HG03442 (cell line): ENCODE measurements at regions not wholly inside any gene's neighbourhood (a gene's known extent, or its start where the extent isn't known, plus 50 kb on each side); places are given as distances from the start of the nearest gene placed in this dataset.

Experiments used
- ATAC-seq: cut with Tn5 transposase; IDR thresholded peaks from one replicate; pipeline ENCODE4 v1.9.1; 2021; ENCODE audit warnings: mild to moderate bottlenecking, moderate library complexity; ENCODE audit not compliant: unreplicated experiment

DNA sequence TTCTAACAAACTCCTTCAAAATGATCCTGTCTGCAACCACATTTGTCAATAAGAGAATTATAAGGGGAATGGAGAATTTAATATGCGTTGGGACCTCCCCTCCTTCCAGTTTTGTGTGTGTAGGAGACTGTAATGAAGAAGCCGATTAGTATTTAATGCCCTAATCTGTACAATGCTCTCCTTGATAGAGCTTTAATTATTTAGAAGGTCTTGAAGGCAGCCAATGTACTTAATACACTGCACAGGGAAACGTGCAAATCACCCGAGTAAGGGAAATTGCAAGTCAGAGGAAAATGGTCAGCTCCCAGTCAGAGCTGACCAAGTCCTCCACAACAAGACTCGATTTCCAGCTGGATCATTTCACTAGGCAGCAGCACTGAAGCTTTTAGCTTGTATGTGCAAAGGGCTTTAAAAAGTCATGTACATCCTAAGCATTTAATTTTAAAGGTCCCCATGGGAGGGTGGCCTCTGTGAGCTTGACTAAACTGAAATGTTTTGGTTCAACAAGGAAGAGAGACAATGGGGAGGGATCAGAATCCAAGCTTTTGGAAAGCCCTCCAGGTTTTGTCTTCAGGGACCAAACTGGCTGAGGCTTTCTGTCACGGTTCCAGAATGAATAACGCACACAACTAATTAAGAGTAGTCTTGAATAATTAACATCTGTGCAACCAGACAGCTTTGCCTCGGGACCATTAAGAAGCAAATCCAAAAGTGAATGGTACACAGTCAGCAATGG is 159.8 kb upstream of the MITF start:
- ATAC-seq, result no peak

DNA sequence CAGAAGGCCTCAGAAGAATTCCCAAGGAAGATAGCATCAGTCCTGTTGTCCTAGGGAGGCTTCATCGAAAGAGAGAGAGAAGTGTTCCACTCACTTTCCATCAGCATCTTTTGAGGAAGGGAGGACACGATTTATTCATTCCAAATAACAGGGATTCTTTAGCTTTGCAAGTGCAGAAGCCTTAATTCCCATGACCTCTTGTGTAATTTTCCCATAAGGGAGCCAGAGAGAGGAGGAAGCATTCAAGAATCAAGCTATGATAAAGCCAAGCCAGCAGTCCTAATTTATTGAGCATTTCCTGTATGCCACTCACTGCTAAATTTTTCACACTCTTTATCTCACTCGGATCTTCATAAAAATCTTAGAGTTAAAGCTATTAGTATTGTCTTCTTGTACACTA is 169.7 kb upstream of the MITF start:
- ATAC-seq, result no peak

DNA sequence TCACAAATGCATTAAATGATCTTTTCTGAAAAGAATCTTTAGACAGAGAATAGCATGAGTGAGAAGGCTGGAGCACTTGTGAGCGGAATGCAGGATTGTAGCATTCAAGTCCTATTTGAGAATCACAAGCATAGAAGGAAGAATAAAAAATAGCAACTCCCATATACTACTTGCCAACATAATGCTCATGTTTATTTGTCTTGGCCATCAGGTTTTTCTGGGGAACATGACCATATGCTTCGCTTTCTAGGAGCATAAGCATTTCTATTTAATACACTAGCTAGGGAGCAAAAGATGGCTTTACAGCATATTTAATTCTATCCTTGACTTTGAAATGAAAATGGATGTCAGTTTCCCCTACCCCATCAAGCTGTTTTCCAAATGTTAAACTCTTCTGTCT is 170.3 kb upstream of the MITF start:
- no peak for ATAC-seq

DNA sequence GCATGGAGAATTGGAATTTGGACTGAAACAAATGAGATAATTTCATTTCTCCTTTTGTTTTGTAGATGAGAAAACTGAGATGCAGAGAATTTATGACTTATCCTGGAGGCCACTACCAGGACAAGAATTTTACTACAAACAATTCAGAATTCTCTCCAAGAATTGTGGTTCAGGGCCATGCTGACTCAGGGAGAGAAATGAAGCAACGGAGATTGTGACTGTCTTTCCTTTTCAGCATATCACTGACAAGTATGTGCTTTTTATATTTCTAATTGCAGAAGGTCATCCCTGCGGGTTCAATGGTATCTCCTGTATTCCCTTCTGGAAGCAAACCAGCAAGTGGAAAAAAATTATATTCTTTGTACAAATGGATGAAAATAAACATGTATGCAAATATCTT is 170.8 kb upstream of the MITF start:
- no peak for ATAC-seq

DNA sequence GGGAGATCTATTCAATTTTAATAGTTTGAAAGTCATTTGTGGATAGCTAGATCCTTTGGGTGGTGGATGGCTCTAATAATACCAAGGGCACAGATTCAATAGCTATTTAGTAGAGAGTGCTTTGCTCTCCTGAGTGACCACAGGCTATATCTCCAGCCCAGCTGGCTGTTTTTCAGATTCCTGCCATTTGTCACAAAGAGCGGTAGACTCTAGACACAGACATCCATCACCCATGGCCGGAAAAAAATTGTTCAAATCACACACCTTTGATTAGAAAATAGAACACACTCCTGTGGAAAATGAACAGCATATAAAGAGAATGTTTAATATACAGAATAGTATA is 171.6 kb upstream of the MITF start:
- no peak for ATAC-seq

DNA sequence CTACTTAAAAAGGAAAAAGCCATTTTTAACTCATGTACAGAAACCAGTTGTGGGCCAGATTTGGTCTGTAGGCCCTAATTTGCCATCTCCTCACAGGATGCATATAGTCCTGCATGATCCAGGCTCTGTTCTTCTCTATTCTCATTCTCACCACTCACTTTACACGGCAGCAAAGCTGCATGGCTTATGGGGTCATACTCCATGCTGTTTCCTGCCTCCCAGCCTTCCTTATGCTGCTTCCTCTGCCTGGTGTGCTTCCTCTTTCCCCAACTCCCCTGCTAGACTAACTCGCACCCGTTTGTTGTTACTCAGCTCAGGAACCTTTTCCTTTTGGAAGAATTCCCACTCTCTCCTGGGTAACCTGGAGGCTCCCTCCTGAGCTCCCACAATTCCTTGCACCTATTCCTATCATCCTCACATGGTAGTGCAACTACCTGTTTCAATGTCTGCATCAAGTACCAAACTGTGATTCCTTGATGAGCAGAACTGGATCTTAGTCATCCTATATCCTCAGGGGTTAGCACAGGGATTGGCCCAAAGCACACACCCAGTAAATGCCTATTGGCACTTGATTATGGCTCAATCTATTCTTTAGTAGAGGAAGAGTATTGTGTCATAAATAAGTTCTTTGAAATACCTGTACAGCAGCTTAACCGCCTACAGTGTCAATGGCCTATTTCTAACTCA is 172.1 kb upstream of the MITF start:
- no peak for ATAC-seq

DNA sequence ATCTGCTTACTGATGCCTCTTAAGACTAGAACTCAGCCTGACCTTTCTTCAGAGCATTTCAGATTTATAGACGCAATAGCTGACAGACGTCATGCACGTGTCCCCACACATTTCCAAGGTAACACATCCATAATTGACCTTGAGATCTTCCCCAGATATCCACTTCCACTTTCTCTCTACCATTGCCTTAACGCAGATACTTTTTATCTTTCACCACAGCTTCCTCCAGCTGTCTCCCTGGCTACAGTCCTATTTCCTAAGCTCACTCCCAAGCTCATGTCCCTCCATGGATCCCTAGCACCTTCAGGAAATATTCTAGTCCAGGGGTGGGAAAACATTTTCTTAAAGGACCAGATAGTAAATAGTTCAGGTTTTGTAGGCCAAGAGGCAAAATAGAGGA is 173.0 kb upstream of the MITF start:
- ATAC-seq, result no peak

DNA sequence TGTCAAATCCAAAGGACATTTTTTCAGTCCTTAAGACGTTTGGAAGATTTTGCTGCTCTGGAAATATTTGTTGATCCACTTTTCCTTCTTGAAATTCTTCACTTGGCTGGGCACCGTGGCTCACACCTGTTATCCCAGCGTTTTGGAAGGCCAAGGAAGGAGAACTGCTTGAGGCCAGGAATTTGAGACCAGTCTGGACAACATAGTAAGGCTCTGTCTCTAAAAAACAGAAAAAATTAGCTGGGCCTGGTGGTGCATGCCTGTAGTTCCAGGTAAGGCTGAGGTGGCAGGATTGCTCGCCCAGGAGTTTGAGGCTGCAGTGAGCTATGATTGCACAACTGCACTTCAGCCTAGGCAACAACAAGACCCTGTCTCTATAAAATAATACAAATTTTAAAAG is 173.9 kb upstream of the MITF start:
- no peak for ATAC-seq

DNA sequence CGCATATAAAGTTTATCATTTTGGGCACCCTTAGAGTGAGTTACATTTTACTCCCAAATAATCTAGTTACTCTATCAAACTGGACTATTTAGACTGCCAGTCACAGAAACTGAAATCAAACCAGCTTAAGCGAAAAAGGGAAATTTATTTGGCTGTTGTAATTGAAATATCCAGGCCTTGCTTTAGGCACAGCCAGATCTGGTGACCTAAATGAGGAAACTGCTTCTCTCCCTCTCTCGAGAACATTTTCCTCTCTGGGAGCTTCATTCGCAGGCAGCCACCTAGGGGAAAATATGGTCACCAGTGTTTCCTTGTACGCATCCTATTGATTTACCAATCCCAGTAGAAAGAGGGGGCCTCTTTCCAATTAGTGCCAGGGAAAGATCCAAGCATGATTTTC is 175.3 kb upstream of the MITF start:
- no peak for ATAC-seq

DNA sequence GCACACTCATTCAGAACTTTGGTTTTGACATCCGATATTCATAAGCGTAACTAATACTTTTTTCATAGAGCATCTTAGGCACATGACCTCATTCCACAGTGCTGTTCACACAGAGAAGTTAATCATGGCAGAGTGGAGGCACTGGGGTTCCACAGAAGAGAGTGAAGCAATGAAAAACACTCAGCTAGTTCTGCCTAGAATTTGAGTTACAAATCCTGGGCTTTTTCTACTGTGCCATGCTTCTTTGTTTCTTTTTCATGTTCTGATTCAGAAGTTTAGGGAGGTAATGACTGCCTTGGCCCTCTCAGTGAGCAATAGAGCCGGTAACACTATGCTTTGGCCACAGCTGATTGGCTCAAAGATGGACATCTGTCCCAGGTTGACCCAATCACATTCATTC is 176.1 kb upstream of the MITF start:
- ATAC-seq, result no peak

DNA sequence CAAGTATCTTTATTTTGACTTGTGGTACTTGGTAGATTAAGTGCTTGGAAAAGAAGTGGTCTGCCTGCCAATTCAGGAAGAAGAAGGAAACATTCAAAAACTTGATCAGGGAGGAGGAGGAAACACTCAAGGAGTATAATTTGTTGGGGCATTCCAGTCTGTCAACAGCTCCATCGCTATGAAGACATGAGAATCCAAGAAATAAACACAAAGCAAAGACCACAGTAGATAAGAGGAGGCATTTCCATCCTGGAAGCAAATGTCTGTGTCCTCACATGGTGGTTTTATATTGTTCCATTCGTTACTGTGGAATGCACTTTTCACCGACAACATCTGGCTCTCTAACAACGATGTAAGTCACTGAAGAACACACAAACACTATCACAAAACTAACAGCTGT is 176.1 kb upstream of the FRMD4B start:
- ATAC-seq, result no peak

DNA sequence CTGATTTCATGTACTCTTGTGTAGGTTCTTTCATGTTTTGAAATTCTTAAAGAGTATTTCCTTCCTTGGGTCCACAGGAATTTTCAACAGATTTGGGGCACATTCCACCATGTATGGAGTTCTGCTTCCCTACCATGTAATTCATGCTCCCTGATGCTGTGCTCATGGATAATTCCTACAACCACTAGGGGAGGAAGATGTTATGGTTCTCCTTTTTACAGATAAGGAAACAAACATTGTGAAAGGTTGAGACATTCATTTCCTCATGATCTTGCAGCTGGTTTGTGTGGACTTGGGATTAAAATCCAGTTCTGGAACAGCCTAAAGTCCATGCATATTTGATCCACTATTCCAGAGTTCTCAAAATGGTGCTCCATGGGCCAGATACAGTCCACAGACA is 174.9 kb upstream of the FRMD4B start:
- ATAC-seq, result no peak

DNA sequence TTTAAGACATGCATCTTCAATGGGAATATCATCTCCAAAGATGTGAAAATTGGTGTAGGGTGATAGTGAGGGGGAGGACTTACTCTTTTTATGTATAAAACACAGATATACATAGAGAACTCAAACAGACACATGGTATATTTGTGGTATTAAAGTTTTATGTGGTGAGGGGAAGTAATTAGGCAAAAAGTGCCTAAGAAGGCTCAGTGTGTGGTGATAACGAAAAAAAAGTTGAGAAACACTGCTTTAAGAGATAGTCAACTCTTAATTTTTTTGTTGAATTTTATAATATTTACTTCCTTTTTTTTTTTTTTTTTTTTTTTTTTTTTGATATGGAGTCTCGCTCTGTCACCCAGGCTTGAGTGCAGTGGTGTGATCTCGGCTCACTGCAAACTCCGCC is 174.2 kb upstream of the FRMD4B start:
- ATAC-seq, result no peak

DNA sequence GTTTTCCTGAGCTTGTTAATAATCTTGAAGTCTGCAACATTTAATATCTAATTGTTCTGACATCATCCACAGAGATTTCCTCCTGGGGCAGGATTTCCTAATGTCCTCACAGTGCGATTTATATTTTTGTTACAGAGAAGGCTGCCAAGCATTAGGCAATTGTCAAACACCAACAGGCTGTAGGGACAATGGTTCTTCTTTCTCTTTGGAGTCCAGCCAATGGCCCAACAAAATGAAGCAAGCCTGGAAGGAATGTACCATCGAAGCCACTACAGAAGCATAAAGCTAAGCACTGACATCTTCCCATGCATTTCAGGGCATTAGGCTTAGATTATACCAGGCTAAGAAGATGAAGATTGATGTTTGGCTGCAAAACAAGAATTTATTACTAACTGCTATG is 173.0 kb upstream of the FRMD4B start:
- ATAC-seq, result no peak

DNA sequence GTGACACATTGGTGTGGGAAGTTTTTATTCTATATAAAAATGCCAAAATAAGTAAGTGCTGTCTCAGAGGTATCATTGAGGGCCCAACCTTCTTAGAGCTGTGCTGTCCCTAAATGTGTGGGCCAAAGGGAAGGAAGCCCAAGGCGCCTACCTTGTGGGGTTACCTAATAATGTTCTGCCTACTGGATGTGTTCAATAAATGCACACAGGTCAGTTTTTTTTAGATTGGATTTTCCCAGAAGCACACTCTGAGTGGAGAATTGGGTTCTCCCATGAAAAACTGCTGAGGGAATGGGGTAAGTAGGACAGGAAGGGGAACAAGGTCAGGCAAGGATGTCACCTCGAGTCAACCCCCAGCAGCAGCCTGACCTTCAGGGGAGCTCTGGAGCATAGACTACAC is 168.7 kb upstream of the FRMD4B start:
- ATAC-seq, result no peak

DNA sequence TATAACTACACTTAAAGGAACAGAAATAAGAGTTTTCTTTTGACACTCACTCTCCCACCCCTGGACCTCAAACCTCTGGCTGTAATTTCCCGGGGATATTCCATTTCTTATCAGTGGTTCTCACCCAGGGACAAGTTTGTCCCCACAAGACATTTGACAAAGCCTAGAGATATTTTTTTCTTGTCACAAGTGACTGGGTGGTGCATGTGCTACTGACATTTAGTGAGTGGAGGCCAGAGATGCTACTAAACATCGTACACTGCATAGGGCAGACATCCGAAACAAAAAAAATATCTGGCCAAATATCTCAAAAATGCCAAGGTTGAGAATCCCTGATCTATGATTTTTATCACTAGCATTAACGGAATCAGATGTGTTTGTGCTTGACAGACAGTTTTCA is 168.0 kb upstream of the FRMD4B start:
- no peak for ATAC-seq

DNA sequence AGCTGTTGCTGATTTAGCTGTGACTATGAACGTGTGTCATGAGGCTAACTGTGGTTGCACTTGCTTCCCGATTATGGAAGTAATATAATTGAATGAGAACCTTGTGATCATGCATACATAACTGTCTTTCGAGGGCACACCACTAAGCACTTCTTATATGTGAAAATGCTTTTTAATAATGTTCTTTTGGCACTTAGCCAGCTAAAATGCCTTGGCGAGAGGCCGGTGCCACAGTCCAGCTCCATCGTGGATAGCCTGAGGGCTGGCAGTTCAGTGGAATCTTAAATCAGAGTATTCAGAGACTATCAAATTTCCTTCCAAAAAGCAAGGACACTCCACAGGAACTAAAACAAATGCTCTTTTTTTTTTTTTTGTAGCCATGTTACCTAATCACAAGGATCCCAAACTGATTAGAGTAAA is 161.6 kb upstream of the FRMD4B start:
- no peak for ATAC-seq

DNA sequence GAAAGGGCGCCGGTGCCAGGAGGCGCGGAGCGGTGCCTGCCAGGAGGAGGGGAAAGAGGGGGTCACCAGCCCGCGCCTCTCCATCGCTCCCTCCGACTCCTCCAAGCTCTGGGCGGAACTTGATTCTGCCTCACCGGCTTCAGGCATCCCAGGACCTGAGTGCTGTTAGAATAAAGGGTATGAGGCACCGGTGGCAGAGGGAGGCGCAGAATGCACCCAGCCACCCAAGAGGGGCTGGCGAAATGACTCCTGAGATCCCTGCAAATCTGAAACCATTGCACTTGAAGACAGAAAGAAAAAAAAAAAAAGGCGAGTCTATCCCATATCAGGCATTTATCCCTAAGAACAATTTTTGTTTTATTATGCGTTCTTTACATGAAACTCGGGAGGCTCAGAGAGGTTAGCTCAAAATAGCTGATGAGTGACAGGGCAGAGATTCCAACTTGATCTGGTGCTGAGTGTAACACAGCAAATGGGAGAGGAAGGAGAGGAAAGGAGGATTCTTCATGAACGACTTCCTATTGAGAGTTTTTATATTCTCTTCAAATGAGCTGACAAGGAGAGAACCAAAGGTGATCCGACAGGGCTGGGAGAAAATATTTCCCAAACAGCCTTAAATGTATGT is 157.0 kb upstream of the FRMD4B start:
- no peak for ATAC-seq

DNA sequence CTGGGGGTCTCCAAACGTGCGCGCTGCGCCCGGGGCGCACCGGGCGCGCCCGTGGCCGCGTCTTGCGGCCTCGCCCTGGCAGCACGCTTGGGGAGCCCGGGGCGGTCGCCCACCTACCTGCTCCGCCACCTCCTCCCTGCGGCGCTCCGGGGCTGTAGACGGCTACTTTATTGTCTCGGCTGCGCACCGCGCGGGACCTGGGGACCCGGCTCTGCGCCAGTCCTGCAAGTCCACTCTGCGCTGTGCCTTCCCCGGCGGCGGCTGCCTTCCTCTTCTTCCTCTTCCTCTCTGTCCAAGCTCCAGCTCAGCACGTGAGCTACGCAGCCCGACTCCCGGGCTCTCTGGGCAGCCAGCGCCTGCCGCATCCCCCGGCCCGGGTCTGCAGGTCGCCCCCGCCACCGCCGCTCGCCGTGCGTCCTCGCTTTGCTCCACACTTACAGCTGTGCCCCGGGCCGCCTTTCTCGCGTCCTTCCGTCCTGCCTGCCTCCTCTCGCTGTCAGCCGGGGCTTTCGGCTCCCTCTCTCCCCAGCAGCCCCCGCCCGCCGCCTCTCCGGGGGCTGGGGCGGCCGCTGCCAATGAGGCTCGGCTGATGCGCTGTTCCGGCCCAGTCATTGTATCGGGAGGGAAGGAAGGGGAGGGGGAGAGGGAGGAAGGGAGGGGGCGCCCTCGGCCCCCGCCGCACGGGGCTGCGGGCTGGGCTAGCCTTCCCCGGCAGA is 156.4 kb upstream of the FRMD4B start:
- ATAC-seq, result no peak

DNA sequence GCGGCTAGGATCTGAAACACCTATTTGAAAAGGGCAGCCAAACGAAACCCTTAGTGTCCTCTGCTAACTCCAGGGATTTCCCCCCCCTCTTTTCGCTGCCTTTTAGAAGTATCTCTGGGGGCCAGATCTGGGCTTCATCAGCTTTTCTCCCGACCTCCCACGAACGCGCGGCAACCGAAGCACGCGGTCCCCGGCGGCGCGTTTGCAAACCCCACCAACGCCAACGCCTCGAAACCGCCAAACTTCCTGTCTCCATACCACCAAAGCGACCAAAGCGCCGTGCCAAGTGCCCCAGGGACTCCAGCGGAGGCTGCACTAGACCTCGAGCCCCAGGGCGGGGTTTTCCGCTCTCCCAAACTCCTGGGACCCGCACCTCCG is 155.8 kb upstream of the FRMD4B start:
- no peak for ATAC-seq

DNA sequence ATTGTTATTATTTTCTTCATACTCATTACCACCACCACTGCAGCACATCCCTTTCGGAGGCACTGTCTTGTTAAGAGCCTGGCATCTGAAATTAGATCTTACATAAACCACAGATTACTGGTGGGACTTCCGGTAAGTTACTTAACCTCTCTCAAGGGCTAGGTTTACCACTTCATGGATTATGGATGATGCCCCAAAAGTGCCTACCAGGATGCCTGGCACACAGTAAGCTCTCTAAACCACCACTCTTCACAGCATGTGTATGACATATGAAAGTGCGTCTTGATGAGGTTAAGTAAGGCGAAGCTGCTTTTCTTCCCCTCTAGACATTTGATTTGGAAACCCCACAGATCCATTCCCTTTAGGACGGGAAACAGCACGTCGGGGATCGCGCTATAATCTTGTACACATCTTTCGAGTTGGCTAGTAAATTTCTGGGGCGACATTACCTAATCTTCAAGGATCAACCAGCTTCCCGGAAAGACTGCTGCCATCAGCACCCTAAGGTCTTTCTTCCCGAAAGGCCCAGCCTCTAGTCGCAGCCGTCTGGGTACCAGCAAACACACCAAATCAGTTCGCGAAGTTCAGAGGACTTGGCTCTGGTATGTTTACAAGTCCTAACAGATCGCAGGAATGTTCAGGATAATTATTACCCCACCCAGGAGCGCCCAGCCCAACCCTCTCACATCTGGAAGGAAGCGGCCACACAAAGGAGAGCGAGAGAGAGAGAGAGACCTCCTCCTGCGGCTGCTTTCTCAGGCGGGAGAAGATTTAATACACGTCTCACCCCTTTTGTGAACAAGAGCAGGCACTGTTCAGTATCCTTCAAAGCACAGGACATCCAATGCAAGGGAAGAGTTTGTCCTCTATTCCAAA is 155.1 kb upstream of the FRMD4B start:
- ATAC-seq, result no peak
